SKM-1 (cell line): ENCODE measurements at regions not wholly inside any gene's neighbourhood (a gene's known extent, or its start where the extent isn't known, plus 50 kb on each side); places are given as distances from the start of the nearest gene placed in this dataset.

Experiments used
- DNase-seq: peaks from one replicate; lab custom pipeline; 2025; ENCODE audit not compliant: unreplicated experiment; lab: John Stamatoyannopoulos, UW

DNA sequence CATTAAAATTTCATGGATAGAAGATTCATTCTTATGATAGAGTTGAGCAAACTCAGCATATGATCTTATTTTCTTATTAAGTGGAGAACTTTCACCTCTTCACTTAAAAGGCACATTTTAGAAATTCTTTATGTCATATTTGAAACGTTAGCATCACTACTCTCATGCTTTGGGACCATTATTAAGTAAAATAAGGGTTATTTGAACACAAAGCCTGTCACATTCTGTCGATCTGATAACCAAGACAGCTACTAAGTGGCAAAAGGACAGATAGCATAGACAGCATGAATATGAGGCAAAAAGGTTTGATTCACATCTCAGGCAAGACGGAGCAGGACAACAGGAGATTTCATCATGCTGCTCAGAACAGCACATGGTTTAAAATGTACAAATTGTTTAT, 247.6 kb upstream of the ANO3 start:
- no peak for DNase-seq

DNA sequence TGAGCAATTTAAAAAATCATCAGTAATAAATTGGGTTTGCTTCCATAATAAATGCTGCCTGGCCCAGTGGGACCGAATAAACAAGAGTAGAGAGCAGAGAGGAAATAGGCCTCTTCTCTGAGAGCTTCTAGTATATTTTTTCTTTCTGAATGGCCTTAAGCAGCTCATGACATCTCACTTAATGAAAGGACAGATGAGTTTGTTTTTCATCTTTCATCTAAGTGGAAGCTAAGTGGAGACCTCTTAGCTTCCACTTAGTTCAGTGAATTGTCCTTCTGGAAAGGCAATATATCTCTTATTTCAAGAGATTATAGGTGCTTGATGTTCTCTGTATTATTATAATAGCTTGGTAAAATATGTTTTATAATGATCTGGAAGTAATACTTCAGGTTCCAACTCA, 245.9 kb upstream of the ANO3 start:
- DNase-seq = no peak

- no peak for DNase-seq
Measured at GRCh38 chr11:26087120-26087935, 244.6 kb upstream of the ANO3 start.

DNA sequence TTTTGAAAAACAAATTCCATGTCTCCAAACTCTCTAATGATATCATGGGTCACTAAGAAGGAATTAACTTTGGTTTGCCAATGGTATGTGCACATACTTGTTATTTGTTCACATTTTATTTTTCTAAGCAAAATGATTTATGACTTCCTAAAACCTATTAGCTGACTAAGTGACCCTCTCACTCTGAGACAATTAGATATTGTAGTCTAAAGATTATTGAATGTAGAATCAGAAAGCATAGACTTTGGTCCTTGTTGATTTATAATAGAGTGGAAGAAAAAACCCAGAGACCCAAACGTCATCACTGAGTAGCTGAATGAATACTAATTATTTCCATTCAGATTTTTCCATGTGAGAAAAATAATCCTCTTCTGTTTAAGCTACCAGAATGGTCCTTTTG, 243.5 kb upstream of the ANO3 start:
- DNase-seq = no peak

- DNase-seq = no peak
Measured at GRCh38 chr11:26090651-26091050, 241.3 kb upstream of the ANO3 start.

DNA sequence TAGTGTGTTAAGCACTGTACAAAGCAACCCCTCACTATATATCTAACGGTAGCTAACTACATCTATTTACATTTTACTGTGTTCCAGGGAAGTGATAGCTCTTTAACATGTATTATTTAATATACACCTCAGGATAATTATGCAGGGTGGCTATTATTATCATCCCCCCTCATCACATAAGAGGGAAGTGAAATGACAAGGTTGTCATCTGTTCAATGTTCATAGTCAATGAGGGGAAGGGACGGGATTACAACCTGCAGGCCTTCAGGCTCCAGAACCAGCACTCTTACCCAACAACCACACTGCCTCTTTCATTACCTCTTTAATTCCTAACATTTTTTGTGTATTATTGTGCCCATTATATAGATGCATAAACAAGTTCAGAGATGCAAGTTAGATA, 238.7 kb upstream of the ANO3 start:
- DNase-seq = no peak

DNA sequence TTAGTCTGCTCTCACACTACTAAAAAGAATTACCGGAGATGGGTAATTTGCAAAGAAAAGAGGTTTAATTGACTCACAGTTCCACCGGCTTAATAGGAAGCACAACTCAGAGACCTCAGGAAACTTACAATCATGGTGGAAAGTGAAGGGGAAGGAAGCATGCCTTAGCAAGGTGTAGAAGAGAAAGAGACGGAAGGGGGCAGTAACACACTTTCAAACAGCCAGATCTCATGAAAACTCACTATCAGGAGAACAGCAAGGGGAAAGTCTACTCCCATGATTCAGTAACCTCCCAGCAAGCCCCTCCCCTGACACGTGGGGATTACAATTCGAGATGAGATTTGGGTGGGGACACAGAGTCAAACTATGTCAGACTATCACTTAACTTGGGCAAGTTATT, 236.6 kb upstream of the ANO3 start:
- DNase-seq = no peak

DNA sequence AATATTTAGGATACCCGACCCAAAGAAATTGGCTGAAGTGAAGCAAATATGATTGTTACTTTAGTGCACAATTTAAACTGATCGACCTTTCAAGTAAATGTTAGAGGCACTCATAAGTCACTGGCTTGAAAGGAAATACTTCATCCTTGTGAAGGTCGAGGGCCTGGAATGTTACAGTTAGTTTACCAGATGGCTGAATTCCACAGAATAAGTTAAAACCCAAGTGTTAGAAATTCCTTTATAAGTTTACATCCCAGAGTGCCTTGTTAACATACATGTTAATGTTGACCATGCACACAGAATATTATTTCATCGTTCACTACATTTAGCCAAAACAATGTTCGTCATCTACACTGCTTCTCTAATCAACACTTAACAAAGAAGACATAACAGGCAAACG, 235.5 kb upstream of the ANO3 start:
- DNase-seq = no peak

GRCh38 chr11:26102325-26102724, 229.6 kb upstream of the ANO3 start:
- no peak for DNase-seq

DNA sequence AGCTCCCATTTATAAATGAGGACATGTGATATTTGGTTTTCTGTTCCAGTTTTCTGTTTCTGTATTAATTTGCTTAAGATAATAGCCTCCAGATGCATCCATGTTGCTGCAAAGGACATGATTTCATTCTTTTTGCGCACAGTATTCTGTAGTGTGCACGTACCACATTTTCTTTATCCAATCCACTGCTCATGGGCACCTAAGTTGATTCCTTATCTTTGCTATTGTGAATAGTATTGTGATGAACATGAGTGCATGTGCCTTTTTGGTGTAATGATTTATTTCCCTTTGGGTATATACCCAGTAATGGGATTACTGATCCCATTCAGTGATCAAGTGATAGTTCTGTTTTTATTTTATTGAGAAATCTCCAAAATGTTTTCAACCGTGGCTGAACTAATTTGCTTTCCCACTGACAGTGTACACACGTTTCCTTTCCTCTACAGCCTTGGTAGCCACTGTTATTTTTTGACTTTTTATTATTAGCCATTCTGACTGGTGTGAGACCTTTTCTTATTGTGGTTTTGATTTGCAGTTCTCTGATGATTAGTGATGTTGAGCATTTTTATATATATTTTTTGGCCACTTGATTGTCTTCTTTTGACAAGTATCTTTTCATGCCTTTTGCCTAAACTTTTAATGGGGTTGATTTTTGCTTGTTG, 226.0 kb upstream of the ANO3 start:
- DNase-seq = no peak

- DNase-seq = no peak
Measured at GRCh38 chr11:26106726-26107125, 225.2 kb upstream of the ANO3 start.

- DNase-seq = no peak
Measured at GRCh38 chr11:26109658-26110368, 222.1 kb upstream of the ANO3 start.

- DNase-seq = no peak
Measured at GRCh38 chr11:26112264-26112663, 219.7 kb upstream of the ANO3 start.

GRCh38 chr11:26121466-26121865, 210.5 kb upstream of the ANO3 start:
- DNase-seq = no peak

GRCh38 chr11:26126741-26127140, 205.2 kb upstream of the ANO3 start:
- no peak for DNase-seq

DNA sequence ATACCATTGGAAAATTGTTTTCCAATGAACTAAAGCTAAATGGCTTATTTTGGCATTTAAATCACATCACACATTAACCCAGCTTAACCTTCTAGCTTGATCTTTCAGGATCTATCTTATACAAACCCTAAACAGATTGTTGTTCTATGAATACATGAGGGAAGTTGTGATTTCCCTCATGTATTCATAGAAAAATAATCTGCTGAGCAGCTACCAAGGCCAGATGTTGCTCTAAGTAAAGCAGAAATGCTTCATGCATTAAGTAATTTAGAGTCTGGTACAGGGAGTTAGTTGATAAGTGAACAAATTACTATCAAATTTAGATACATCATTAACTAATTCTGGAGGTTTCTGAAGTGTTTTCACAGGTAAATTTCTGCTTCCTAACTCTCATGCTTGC, 204.6 kb upstream of the ANO3 start:
- no peak for DNase-seq

DNA sequence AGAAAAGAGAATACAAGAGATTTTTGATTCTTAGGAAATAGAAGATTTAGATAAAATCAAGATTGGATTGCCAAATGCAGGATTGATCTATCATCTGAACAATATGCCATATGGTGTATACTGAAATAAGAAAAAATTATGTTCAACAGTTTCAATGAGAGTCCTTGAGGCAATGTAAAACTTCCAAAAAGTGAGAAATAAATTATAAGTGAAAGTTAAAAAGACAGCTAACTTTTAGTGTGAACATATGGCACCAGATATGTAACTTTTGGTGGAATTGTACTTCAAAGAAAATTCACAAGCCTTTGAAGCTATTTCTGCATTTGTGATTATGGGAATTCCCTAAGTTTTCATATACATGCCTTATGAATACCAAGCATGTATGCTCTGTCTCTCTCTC, 200.5 kb upstream of the ANO3 start:
- DNase-seq = no peak

DNA sequence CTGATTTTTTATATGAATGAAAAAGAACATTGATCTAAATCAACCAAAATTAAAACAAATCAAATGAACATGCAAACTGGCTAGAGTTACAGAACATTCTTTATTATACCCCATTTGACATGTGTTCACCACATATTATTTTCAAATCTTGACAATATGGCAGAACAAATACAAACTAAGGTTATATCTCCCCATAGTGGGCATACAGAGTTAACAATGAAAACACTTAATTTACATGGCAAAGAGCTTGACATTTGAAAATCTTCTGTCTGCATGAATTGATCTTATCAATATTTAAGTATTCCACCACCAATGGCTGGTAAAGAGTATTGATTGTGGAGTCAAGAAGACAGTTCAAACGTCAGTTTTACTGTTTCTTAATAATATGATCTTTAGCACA, 197.9 kb upstream of the ANO3 start:
- no peak for DNase-seq

DNA sequence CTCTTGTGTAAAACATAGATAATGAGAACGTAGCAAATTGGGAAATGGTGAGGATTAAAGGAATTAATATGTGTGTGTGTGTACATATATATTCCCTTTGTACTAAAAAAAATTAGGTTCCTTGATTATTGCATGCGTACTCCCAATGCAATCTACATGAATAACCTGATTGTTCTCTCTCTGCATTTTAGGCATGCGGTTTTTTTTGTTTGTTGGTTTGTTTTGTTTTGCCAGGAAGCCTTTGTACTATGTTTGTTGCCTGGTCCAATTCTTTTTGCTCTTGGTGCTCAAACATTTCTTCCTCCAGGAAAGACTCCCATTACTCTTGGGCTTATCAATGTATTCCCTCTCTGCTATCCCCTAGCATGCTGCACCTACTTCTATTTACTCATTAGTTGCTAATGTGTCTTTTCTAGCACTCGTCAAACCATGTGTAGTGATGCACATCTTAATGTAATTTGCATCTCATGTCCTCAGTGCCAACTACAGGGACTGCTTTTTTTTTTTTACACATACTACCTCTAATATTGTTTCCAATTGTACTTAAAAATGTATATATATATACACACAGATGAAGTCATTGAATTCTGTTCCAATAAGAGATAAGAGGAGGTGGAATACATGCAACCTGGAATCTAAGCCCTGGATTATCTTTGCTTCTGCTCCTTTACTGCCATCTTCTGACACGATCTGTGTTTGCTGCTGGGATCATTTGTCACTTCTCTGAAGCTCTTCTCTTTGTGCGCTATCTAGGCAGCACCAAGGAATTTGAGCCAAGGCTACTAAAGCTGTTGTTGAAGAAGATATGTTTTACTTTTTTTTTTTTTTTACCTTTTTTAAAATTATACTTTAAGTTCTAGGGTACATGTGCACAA, 197.2 kb upstream of the ANO3 start:
- no peak for DNase-seq

- DNase-seq = no peak
Measured at GRCh38 chr11:26137651-26138050, 194.3 kb upstream of the ANO3 start.

GRCh38 chr11:26142891-26143290, 189.0 kb upstream of the ANO3 start:
- DNase-seq = no peak
